ENCODE measurements at regions not wholly inside any gene's neighbourhood (a gene's known extent, or its start where the extent isn't known, plus 50 kb on each side); places are given as distances from the start of the nearest gene placed in this dataset.

GRCh38 chr4:147076179-147076578 lies 130.5 kb upstream of the TTC29 start:
- TF ChIP-seq YY1 (IDR thresholded peaks at IDR 0.05; ENCODE audit: insufficient read depth, insufficient read length), result no peak
- TF ChIP-seq ZNF274 (IDR thresholded peaks at IDR 0.05; ENCODE audit: low read depth, low read length), result no peak
- TF ChIP-seq SUZ12 (IDR thresholded peaks at IDR 0.05; ENCODE audit: extremely low read depth, insufficient read depth, insufficient read length), result no peak

Measured in NT2/D1 (cell line).